GM18870 (cell line): ENCODE measurements at regions not wholly inside any gene's neighbourhood (a gene's known extent, or its start where the extent isn't known, plus 50 kb on each side); places are given as distances from the start of the nearest gene placed in this dataset.
A peak's percentile ranks its signal among the peaks of the same experiment; 100 is the strongest.
"Not testable (repeated sequence)": the region's sequence is repeated elsewhere in the genome, so short reads cannot be mapped to it uniquely, and the experiment has no call there.

Experiments
- ATAC-seq: cut with Tn5 transposase; IDR thresholded peaks from one replicate; pipeline ENCODE4 v1.9.1; 2021; ENCODE audit warnings: moderate library complexity; ENCODE audit not compliant: unreplicated experiment

- ATAC-seq = no peak
These were observed 132.8 kb upstream of the RAP1B start for GRCh38 chr12:68477906-68478305.

- ATAC-seq = no peak
These were observed 132.0 kb upstream of the RAP1B start for GRCh38 chr12:68478516-68479260.

GRCh38 chr12:68479261-68479895 is 131.3 kb upstream of the RAP1B start:
- ATAC-seq = no peak

GRCh38 chr12:68479896-68480291 is 130.8 kb upstream of the RAP1B start:
- no peak for ATAC-seq

- ATAC-seq = no peak
These were observed 130.2 kb upstream of the RAP1B start for GRCh38 chr12:68480526-68480925.

GRCh38 chr12:68481181-68481941 is 129.3 kb upstream of the RAP1B start:
- peak; percentile 62 for ATAC-seq

- no peak for ATAC-seq
These were observed 128.7 kb upstream of the RAP1B start for GRCh38 chr12:68482014-68482413.

- peak; percentile 73 for ATAC-seq
These were observed 128.0 kb upstream of the RAP1B start for GRCh38 chr12:68482660-68483059.

- ATAC-seq = no peak
These were observed 126.9 kb upstream of the RAP1B start for GRCh38 chr12:68483592-68484383.

GRCh38 chr12:68484578-68484977 is 126.1 kb upstream of the RAP1B start:
- not testable (repeated sequence) for ATAC-seq

GRCh38 chr12:68486449-68486848 is 124.2 kb upstream of the RAP1B start:
- ATAC-seq = not testable (repeated sequence)

GRCh38 chr12:68487721-68488309 is 122.9 kb upstream of the RAP1B start:
- no peak for ATAC-seq

- no peak for ATAC-seq
These were observed 121.4 kb upstream of the RAP1B start for GRCh38 chr12:68489273-68489672.

GRCh38 chr12:68490476-68490875 is 120.2 kb upstream of the RAP1B start:
- ATAC-seq = no peak

- no peak for ATAC-seq
These were observed 119.3 kb upstream of the RAP1B start for GRCh38 chr12:68491204-68491960.

GRCh38 chr12:68495336-68496070 is 115.2 kb upstream of the RAP1B start:
- no peak for ATAC-seq

GRCh38 chr12:68497107-68497506 is 113.6 kb upstream of the RAP1B start:
- ATAC-seq = no peak

- no peak for ATAC-seq
These were observed 113.0 kb upstream of the RAP1B start for GRCh38 chr12:68497702-68498101.

- ATAC-seq = no peak
These were observed 112.0 kb upstream of the RAP1B start for GRCh38 chr12:68498736-68499135.
